GM23338 (cell line): ENCODE measurements at regions not wholly inside any gene's neighbourhood (a gene's known extent, or its start where the extent isn't known, plus 50 kb on each side); places are given as distances from the start of the nearest gene placed in this dataset.

ENCODE experiments used
- ATAC-seq: fragments of 200-7000 bp; cut with Tn5 transposase; 3 replicates; pipeline ENCODE4 v1.9.1; 2020
- DNase-seq: peaks from one replicate; pipeline ENCODE4 v3.0.0-alpha.2; 2015; ENCODE audit warnings: low spot score
- H2AFZ ChIP-seq: fragments of 200-600 bp; sonication (generic); 2 replicates; pipeline ENCODE4 v1.8.0; 2016; ENCODE audit warnings: antibody characterized with exemption, mild to moderate bottlenecking, moderate library complexity
- H3F3A ChIP-seq: fragments of 200-600 bp; sonication (generic); replicated peaks from 2 replicates; pipeline ENCODE4 v1.8.0; 2017; ENCODE audit warnings: antibody characterized with exemption, mixed run types, low read depth
- H3K27ac ChIP-seq: fragments of 200-600 bp; sonication (generic); 2 replicates; pipeline ENCODE4 v1.6.1; 2016; ENCODE audit warnings: low read depth
- H3K27me3 ChIP-seq: fragments of 200-600 bp; sonication (generic); 2 replicates; pipeline ENCODE4 v1.8.0; 2016; ENCODE audit warnings: mild to moderate bottlenecking, mixed run types, moderate library complexity; ENCODE audit not compliant: insufficient read depth
- H3K36me3 ChIP-seq: fragments of 200-600 bp; sonication (generic); 2 replicates; pipeline ENCODE4 v1.8.0; 2016; ENCODE audit warnings: mild to moderate bottlenecking; ENCODE audit not compliant: insufficient read depth
- H3K4me1 ChIP-seq: fragments of 200-600 bp; sonication (generic); 2 replicates; pipeline ENCODE4 v1.8.0; 2016; ENCODE audit warnings: mild to moderate bottlenecking, moderate library complexity; ENCODE audit not compliant: insufficient read depth
- H3K4me2 ChIP-seq: fragments of 200-600 bp; sonication (generic); 2 replicates; pipeline ENCODE4 v1.7.1; 2017; ENCODE audit warnings: mixed run types
- H3K4me3 ChIP-seq: fragments of 200-600 bp; sonication (generic); 2 replicates; pipeline ENCODE4 v1.6.1; 2016; ENCODE audit warnings: mixed run types
- H3K79me2 ChIP-seq: fragments of 200-600 bp; sonication (generic); replicated peaks from 2 replicates; pipeline ENCODE4 v1.8.0; 2017; ENCODE audit warnings: mild to moderate bottlenecking; ENCODE audit not compliant: insufficient read depth
- H3K9me2 ChIP-seq: fragments of 200-600 bp; sonication (generic); 2 replicates; pipeline ENCODE4 v1.8.0; 2017; ENCODE audit not compliant: insufficient read depth
- H4K20me1 ChIP-seq: fragments of 200-600 bp; sonication (generic); replicated peaks from 2 replicates; pipeline ENCODE4 v1.8.0; 2017; ENCODE audit warnings: mild to moderate bottlenecking; ENCODE audit not compliant: insufficient read depth
- H3K27ac Mint-ChIP-seq: 2 replicates; pipeline ENCODE4 v1.8.0; 2020; ENCODE audit warnings: inconsistent platforms, mild to moderate bottlenecking, moderate library complexity, mixed read lengths
- H3K27me3 Mint-ChIP-seq: 3 replicates; pipeline ENCODE4 v1.8.0; 2022; ENCODE audit warnings: low read depth, mild to moderate bottlenecking, moderate library complexity, mixed read lengths, inconsistent platforms; ENCODE audit not compliant: insufficient read depth, poor library complexity
- H3K36me3 Mint-ChIP-seq: 3 replicates; pipeline ENCODE4 v1.8.0; 2021; ENCODE audit warnings: low read depth, mild to moderate bottlenecking, inconsistent platforms, moderate library complexity, mixed read lengths
- H3K4me1 Mint-ChIP-seq: 3 replicates; pipeline ENCODE4 v1.8.0; 2020; ENCODE audit warnings: mild to moderate bottlenecking, inconsistent platforms, mixed read lengths
- H3K4me3 Mint-ChIP-seq: 3 replicates; pipeline ENCODE4 v1.8.0; 2021; ENCODE audit warnings: moderate library complexity, mild to moderate bottlenecking, inconsistent platforms, mixed read lengths
- H3K9me3 Mint-ChIP-seq: 3 replicates; pipeline ENCODE4 v1.8.0; 2020; ENCODE audit warnings: moderate library complexity, mild to moderate bottlenecking, inconsistent platforms, mixed read lengths
- CREB1 ChIP-seq: fragments of 250-450 bp; sonication (Bioruptor Pico); IDR thresholded peaks from 2 replicates; pipeline ENCODE4 v1.5.0; 2020; ENCODE audit warnings: low read depth, mild to moderate bottlenecking, moderate library complexity
- ETS1 ChIP-seq: IDR thresholded peaks from 2 replicates; pipeline ENCODE4 v1.6.1; 2016; ENCODE audit warnings: antibody characterized with exemption
- EZH2 ChIP-seq: fragments of 200-600 bp; sonication (generic); IDR thresholded peaks from one replicate; pipeline ENCODE4 v1.8.0; 2017; ENCODE audit warnings: antibody characterized with exemption, mild to moderate bottlenecking, low read depth; ENCODE audit not compliant: unreplicated experiment
- EZH2phosphoT487 ChIP-seq: fragments of 200-600 bp; sonication (generic); IDR thresholded peaks from one replicate; pipeline ENCODE4 v1.8.1; 2018; ENCODE audit warnings: antibody characterized with exemption; ENCODE audit not compliant: unreplicated experiment
- JUNB ChIP-seq: IDR thresholded peaks from one replicate; pipeline ENCODE4 v1.6.1; 2016; ENCODE audit warnings: antibody characterized with exemption; ENCODE audit not compliant: unreplicated experiment
- NANOG ChIP-seq: IDR thresholded peaks from 2 replicates; pipeline ENCODE4 v1.6.1; 2016; ENCODE audit warnings: antibody characterized with exemption, borderline replicate concordance
- REST ChIP-seq: IDR thresholded peaks from one replicate; pipeline ENCODE4 v1.6.1; 2018; ENCODE audit warnings: antibody characterized with exemption; ENCODE audit not compliant: unreplicated experiment
- STAT1 ChIP-seq: IDR thresholded peaks from one replicate; pipeline ENCODE4 v1.6.1; 2016; ENCODE audit warnings: antibody characterized with exemption; ENCODE audit not compliant: unreplicated experiment
- ZNF331 ChIP-seq: fragments of 250-450 bp; sonication (Bioruptor Pico); IDR thresholded peaks from 2 replicates; pipeline ENCODE4 v1.5.0; 2020; ENCODE audit warnings: low read depth, mild to moderate bottlenecking, moderate library complexity
- ZNF462 ChIP-seq: fragments of 250-450 bp; sonication (Bioruptor Pico); IDR thresholded peaks from 2 replicates; pipeline ENCODE4 v1.5.0; 2020; ENCODE audit warnings: mild to moderate bottlenecking, moderate library complexity

GRCh38 chr5:5906778-5907177 lies 471.6 kb downstream of the MED10 start (continued):
- TF ChIP-seq ZNF462 (no peak), ZNF331 (no peak), REST (no peak), CREB1 (CRISPR knock-in tag) (no peak), EZH2phosphoT487 (no peak), JUNB (no peak)

- DNase-seq (no peak), ATAC-seq (peak; percentile 56)
- TF ChIP-seq JUNB: no peak
- no peak for TF ChIP-seq EZH2phosphoT487
- no peak for TF ChIP-seq STAT1
- TF ChIP-seq REST: no peak
- TF ChIP-seq ZNF331: no peak
- no peak for TF ChIP-seq CREB1 (CRISPR knock-in tag)
- no peak for TF ChIP-seq ETS1
- no peak for TF ChIP-seq NANOG
- TF ChIP-seq EZH2: no peak
- Histone ChIP-seq H3K36me3 (no peaks in the 10 kb centered on the region), H3K27ac (no peak overlapping the region), H3K4me2 (no peak overlapping the region), H3K27me3 (no peaks in the 10 kb centered on the region), H3K9me2 (no peaks in the 10 kb centered on the region), H2AFZ (no peak overlapping the region), H4K20me1 (no peaks in the 10 kb centered on the region), H3K4me3 (no peak overlapping the region), H3K79me2 (no peaks in the 10 kb centered on the region), H3K4me1 (peaks cover 11% of the 10 kb centered on the region; the same call in 1 of the 2 replicates), H3F3A (no peaks in the 10 kb centered on the region)
- no peak overlapping the region for H3K27ac Mint-ChIP-seq
- no peaks in the 10 kb centered on the region for H3K27me3 Mint-ChIP-seq
- no peak overlapping the region for H3K4me3 Mint-ChIP-seq
- peaks cover 24% of the 10 kb centered on the region for H3K4me1 Mint-ChIP-seq
- no peaks in the 10 kb centered on the region for H3K36me3 Mint-ChIP-seq
- H3K9me3 Mint-ChIP-seq: peaks cover 4% of the 10 kb centered on the region; the same call in 1 of the 3 replicates
Measured at GRCh38 chr5:5905186-5905585, 473.2 kb downstream of the MED10 start.
